IPS-NIHi7 (cell line): ENCODE measurements at regions not wholly inside any gene's neighbourhood (a gene's known extent, or its start where the extent isn't known, plus 50 kb on each side); places are given as distances from the start of the nearest gene placed in this dataset.

Source experiments
- DNase-seq: peaks from one replicate; pipeline ENCODE4 v3.0.0; 2012; ENCODE audit warnings: mixed read lengths; ENCODE audit errors: extremely low spot score

- peak; percentile 51 for DNase-seq
Measured at GRCh38 chr15:60212536-60212935, 185.2 kb downstream of the ANXA2 start.

- no peak for DNase-seq
Measured at GRCh38 chr15:60213377-60214000, 184.3 kb downstream of the ANXA2 start.

- DNase-seq, result no peak
Measured at GRCh38 chr15:60214201-60214600, 183.6 kb downstream of the ANXA2 start.

GRCh38 chr15:60215225-60215963 lies 182.4 kb downstream of the ANXA2 start:
- peak; percentile 19 for DNase-seq

- no peak for DNase-seq
Measured at GRCh38 chr15:60217161-60217560, 180.6 kb downstream of the ANXA2 start.

GRCh38 chr15:60218256-60218655 lies 179.5 kb downstream of the ANXA2 start:
- no peak for DNase-seq

GRCh38 chr15:60219866-60220265 lies 177.9 kb downstream of the ANXA2 start:
- DNase-seq, result no peak

- no peak for DNase-seq
Measured at GRCh38 chr15:60221356-60221755, 176.4 kb downstream of the ANXA2 start.

GRCh38 chr15:60222404-60222803 lies 175.4 kb downstream of the ANXA2 start:
- no peak for DNase-seq

GRCh38 chr15:60223176-60223575 lies 174.6 kb downstream of the ANXA2 start:
- no peak for DNase-seq

GRCh38 chr15:60226924-60227323 lies 170.9 kb downstream of the ANXA2 start:
- DNase-seq, result no peak

GRCh38 chr15:60228101-60228500 lies 169.7 kb downstream of the ANXA2 start:
- no peak for DNase-seq

- DNase-seq, result no peak
Measured at GRCh38 chr15:60228619-60229018, 169.2 kb downstream of the ANXA2 start.

- peak; percentile 58 for DNase-seq
Measured at GRCh38 chr15:60235951-60236710, 161.7 kb downstream of the ANXA2 start.

GRCh38 chr15:60237446-60237845 lies 160.3 kb downstream of the ANXA2 start:
- no peak for DNase-seq

- no peak for DNase-seq
Measured at GRCh38 chr15:60243769-60244168, 154.0 kb downstream of the ANXA2 start.

- no peak for DNase-seq
Measured at GRCh38 chr15:60244813-60245212, 153.0 kb downstream of the ANXA2 start.

GRCh38 chr15:60250316-60250715 lies 147.5 kb downstream of the ANXA2 start:
- DNase-seq, result no peak

- DNase-seq, result no peak
Measured at GRCh38 chr15:60251300-60252070, 146.3 kb downstream of the ANXA2 start.

- DNase-seq, result no peak
Measured at GRCh38 chr15:60254416-60254815, 143.4 kb downstream of the ANXA2 start.

- no peak for DNase-seq
Measured at GRCh38 chr15:60255390-60255789, 142.4 kb downstream of the ANXA2 start.

- DNase-seq, result no peak
Measured at GRCh38 chr15:60257591-60258159, 140.1 kb downstream of the ANXA2 start.
